Hematopoietic multipotent progenitor cell (in vitro differentiated cells): ENCODE measurements at regions not wholly inside any gene's neighbourhood (a gene's known extent, or its start where the extent isn't known, plus 50 kb on each side); places are given as distances from the start of the nearest gene placed in this dataset.

Source experiments
- DNase-seq, 3 donors: peaks; one replicate each; pipeline ENCODE4 v3.0.0-alpha.2; 2011 to 2015; ENCODE audit warnings: low read depth in 2 of 3, low spot score in 2 of 3

GRCh38 chr2:2823061-2823753 lies 492.1 kb upstream of the MYT1L start:
- no peak for DNase-seq

DNA sequence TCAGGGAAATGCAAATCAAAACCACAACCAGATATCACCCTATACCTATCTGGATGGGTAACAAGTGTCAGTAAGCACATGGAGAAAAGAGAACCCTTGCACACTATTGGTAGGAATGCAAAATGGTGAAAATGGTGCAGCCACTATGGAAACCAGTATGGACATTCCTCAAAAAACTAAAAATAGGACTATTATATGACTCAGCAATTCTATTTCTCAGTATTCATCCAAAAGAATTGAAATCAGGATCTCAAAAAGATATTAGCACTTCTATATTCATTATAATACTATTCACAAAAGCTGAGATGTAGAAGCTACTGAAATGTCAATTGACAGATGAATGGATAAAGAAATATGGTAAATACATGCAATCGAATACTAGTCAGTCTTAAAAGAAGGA lies 491.1 kb upstream of the MYT1L start:
- DNase-seq = no peak

DNA sequence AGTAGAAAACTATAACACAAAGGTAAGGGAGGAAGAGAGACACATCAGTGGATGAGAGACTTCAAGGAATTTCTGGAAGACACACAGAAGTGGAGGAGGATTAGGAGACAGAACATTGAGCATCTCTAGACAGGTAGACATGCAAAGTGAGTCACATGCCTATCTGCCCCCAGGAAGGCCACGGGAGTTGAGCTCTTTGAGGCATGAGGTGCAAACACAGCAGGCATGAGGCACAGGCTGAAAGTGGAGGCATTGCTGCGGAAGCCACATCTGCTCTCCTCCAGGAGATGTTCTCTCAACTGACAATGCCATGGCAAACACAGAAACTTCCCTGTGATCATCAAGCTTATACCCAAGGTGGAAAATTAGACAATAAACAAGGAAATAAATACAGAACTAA lies 481.6 kb upstream of the MYT1L start:
- no peak for DNase-seq

- no peak for DNase-seq
Measured at GRCh38 chr2:2812117-2812516, 481.0 kb upstream of the MYT1L start.

- DNase-seq = no peak
Measured at GRCh38 chr2:2810504-2810903, 479.4 kb upstream of the MYT1L start.

DNA sequence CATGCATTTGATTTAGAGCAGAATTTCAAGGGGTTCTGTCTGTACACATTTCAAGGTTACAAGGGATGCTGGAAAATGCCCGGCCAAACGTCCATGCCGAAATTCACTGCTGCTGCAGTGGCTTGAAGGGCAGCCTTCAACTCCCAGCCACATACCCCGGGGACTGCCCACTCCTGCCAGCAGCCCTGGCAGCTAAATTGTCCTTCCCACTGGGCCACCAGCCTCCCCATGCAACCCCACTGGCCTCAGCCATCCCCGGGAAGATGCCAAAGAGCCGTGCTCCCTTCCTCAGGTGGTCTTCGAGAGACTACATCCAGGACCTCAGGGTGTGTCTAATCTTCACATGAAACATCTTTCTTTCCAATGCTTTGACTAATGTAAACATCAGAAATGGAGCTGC lies 478.7 kb upstream of the MYT1L start:
- no peak for DNase-seq

DNA sequence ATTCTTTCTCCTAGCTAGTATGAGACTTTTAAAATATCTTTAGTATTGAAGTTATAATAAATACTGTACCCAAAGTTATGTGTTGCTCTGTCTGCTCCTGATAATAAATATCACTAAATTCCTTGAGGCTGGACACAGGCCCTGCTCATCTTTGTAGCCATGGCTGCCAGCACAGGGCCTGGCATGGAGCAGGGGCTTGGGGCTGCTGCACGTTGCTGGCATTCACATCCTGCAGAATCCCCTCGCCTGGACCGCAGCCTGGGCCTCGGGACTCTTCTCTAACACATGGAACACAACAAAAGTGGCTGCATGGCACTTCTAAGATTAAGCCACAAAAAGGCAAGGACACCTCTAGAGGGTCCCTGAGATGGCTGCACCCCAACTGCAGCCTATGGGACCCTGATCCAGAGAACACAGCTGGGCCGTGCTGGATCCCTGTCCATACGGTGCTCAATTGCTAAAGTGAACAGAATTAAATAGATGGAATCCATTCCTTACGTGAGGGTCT lies 477.5 kb upstream of the MYT1L start:
- DNase-seq = no peak

GRCh38 chr2:2806711-2807110 lies 475.6 kb upstream of the MYT1L start:
- DNase-seq = no peak

DNA sequence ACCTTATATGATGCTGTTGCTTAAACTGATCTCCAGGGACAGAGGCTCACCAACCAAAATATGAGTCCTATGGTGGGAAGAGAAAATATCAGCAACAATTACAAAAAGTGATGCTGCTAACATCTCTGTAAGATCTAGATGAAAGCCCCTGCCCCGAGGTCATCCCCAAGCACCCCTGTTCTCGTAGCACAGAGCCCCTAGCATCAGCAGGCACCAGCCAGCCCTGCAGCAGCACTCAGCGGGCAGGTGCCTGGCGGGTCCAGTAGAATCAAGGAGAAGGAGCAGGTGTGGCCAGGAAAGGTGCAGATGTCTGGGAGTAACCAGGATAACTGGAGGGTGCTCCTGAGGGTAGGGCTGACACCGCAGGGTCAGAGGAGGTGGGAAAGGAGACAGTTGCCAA lies 474.2 kb upstream of the MYT1L start:
- no peak for DNase-seq

DNA sequence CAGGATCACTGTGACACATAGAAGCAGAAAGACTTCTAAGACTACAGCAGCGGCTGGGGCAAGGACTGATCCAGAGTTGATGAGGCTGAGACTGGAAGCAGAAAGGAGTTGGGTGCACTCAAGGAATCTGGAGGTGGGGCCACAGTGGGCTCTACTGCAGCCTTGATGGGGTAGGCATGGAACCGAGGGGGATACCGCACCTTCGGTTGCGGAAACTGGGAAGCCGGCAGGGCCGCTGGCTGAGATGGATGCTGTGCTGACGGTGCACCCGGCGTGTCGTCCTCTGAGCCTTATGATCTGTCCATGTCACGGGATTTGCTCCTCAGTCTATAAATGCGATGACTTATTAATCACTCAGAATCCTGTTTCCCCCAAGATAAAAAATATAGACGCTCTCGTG lies 473.5 kb upstream of the MYT1L start:
- DNase-seq = no peak

DNA sequence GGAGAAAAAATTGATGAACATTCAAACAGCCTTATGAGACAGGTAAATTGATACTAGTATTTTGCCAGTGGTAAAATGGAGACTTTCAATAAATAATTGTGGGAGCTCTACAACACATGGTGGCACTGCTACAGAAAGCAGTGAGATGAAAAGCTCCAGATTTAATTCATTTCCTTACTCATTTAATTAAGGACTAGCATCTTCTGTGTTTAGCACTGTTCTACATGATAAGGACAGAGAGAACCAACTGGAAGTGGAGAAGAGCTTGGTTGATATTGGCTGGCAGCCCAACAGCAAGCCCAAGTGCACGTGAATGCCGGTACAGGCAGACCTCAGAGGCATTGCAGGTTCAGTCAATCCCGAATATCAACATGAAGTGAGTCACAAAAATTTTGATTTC lies 470.4 kb upstream of the MYT1L start:
- DNase-seq = no peak

GRCh38 chr2:2800697-2801096 lies 469.6 kb upstream of the MYT1L start:
- DNase-seq = no peak

DNA sequence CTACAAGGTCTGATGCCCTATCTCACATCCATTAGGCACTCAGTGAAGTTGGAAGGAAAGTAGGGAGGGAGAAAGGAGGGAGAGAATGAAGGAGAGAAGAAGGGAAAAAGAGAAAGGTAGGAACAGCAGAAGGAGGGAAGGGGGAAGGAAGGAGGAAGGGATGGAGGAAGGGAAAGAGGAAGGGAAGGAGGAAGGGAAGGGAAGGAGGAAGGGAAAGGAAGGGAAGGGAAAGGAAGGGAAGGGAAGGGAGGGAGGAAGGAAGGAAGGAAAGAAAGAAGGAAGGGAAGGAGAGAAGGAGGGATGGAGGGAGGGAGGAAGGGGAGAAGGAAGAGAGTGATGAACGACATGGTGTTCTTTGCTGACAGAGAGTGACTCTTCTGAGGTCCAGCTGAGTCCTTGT lies 468.9 kb upstream of the MYT1L start:
- DNase-seq = no peak

DNA sequence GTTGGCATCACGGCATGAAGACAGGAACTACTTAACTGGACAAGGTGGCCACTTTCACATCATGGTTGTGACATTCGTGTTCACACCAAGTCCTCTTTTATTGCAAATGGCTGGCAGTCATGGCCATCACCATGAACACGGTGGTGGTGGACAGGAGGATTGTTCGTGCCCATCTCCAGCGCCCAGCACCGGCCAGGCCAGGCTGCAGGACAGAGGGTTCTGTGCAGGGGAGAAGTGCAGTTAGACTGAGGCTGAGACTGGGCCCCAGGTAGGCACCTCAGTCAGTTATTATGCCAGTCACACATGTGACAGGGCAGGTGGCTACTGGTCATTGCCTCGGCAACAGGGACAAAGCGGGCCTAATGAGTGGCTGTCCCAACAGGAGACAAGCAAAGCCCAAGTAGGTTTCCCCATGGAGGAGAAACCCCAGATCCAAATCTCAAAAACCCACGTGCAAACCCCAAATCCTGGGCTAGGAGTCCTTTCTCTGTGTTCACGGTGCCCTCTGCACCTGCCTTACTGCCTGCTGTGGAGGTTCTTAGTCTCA lies 468.1 kb upstream of the MYT1L start:
- no peak for DNase-seq

DNA sequence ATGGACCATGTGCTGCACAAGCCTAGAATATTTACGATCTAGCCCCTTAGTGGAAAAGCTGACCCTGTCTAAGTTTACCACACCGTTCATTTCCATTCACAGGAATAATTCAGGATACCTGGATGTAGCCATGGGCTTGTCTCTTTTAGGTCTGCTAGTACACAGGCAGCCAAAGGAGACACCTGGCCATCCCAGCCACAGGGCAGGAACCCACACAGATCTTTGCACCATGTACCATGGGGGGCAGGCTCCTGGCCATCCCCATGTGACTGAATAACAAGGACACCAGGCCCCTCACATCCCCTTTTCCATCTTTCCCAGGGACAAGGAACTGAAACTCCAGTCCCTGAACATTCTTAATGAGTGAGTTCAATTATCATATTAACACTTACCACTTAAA lies 467.3 kb upstream of the MYT1L start:
- no peak for DNase-seq

DNA sequence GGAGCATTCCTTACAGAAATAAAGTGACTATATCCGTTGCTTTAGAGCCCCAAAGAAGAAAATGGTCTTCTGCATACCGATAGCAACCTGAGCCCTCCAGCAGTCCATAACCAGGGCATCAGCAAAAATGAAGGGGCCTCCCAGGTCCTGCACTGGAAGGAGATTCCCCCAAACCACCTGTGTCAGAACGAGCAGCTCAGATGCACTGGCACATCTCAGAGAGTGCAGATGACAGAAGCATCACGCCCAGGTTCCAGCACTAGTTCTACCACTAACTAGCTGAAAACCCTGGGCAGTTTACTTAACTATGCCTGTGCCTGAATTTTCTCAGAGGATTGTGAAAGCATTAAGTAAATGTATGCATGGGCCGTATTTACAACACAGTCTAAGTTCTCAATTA lies 466.7 kb upstream of the MYT1L start:
- DNase-seq = no peak

GRCh38 chr2:2796207-2796606 lies 465.1 kb upstream of the MYT1L start:
- no peak for DNase-seq

DNA sequence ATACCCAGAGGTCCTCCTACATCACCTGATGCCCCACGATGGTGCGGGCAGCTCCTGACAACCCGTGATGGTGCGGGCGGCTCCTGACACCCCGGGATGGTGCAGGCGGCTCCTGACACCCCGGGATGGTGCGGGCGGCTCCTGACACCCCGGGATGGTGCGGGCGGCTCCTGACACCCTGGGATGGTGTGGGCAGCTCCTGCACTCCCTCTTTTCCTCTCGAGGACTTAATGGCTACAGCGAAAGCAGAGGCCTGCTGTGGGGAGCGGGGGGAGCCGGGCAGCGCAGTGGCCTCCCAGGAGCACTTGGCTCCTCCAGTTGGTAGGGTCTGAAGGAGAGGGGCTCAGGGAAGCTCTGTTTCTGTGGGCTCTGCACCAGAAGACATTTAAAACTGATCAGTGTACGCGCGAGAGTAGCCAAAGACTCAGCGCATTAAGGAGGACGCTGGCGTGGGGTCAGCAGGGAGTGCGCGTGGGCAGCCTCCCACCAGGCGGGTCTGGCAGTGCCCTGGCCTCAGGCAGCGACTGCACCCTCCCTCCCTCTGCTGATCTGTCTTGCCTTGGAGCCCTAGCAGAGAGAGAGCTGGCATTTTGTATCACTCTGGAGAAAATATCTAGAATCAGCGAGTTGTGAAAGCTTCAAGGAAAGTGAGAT lies 464.5 kb upstream of the MYT1L start:
- no peak for DNase-seq

DNA sequence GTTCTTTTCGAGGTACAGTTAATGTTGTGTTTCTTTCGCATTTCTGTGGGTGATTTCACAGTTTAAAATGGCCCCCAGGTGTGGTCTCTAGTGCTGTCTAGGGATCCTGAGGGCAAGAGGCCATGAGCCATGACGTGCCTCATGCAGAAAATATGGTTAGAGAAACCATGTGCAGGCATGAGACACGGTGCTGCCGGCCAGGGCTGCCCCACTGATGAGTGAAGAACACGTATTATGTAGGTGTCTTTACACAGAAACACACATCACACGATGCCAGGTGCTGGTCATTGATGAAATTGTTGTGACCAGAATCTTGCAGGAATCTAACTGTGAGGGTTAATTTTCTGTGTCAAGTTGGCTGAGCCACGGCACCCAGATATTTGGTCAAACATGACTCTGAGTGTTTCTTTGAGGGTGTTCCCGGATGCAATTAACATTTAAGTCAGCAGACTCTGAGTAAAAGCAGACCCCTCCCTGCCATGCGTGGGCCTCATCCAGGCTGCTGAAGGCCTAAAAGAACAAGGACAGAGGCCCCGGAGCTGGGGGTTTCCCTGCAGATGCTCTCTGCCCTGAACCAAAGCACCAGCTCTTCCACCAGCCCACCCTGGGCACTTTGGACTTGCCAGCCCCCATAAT lies 463.0 kb upstream of the MYT1L start:
- no peak for DNase-seq

DNA sequence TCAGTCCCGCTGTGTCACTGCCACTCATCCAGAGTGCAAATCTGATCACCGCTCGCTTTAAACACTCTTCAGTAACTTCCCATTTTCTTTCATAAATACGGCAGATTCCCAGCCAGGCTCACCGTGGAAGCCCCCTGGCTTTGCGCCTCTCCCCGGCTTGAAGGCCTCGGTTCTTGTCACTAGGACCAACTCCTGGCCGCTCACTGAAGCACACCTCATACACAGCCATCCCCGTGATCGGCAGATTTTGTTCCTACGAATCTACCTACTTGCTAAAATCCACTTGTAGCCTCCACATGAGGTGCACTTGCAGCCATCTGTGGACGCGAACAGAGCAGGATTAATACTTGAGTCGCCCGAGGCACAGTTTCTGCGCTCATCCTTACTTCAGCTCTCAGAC lies 462.4 kb upstream of the MYT1L start:
- DNase-seq = no peak

DNA sequence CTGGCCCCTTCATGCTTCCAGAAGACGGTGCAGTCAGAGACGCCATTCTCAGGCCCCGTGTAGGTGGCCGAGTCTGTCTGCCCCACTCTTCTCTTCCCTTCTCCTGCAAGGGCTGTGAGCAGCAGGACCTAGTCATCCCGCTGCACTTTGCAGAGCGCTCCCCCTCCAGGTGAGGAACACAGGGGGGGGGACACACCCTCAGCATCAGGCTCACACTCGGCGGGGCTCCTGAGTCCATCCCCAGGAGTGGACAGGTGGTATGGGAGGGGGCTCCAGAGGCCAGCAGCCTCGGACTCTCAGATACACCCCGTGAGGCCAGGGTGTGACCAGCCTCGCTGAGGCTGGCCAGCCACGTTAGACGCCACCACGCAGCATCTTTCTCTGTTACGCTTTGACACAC lies 460.5 kb upstream of the MYT1L start:
- DNase-seq = no peak

- no peak for DNase-seq
Measured at GRCh38 chr2:2791031-2791430, 460.0 kb upstream of the MYT1L start.
